HG03097 (cell line): ENCODE measurements at regions not wholly inside any gene's neighbourhood (a gene's known extent, or its start where the extent isn't known, plus 50 kb on each side); places are given as distances from the start of the nearest gene placed in this dataset.

Experiments used
- ATAC-seq: cut with Tn5 transposase; IDR thresholded peaks from one replicate; pipeline ENCODE4 v1.9.1; 2021; ENCODE audit not compliant: unreplicated experiment, low FRiP score

- no peak for ATAC-seq
Measured at GRCh38 chr7:16027396-16027795, 340.9 kb upstream of the MEOX2 start.

DNA sequence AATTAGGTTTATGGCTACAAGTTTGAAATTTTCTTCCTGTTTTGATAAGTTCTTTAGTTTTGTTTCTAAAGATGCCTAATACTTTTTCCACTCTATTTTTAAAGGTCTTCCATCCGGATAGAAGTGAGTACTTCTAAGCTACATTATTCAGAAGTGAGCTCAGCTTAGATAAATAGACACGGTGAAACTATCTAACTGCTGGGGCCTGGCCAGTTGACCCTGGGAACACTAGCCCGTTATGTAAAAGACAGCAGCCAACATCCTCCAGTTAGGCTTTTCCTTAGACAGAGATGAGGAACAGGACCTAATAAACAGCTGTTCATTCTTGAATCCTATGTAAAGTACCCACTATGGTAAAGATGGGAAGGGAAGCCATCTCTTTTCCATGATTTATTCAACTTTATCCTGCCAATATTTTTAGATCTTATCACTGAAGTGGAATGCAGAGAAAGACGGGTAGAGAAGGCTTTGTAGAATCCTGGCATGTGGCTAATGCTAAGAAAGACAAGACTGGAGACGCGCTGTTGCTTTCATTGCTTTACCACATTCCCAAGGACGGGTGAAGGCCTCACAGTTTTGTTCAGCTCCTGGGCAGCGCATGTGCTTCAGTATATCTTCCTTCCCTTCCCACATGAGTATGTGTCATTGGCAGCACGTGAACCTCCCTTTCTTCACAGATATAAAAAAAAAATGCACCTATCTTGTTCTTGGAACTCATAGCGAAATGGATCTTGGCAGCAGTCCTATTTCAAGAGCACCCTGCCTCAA lies 340.0 kb upstream of the MEOX2 start:
- no peak for ATAC-seq

DNA sequence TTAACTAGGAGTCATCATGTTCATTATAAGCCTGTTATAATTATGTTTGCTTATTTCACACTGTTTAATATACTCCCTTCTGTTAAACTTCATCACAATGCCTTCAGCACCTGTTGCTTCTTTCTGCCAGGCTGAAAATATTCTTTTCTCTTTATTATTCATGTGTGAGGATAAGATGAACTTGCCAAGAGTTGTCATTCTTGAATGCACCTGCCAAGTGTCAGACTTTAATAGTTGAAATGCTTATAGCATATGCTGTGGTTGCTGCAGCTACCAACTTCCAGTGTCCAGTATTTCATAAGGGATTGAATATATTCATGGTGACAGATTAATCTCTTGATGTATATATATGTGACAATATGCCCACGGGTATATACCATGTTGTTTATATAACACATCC lies 339.2 kb upstream of the MEOX2 start:
- no peak for ATAC-seq

- no peak for ATAC-seq
Measured at GRCh38 chr7:16023503-16023902, 337.0 kb upstream of the MEOX2 start.

- ATAC-seq: no peak
Measured at GRCh38 chr7:16023046-16023445, 336.6 kb upstream of the MEOX2 start.

DNA sequence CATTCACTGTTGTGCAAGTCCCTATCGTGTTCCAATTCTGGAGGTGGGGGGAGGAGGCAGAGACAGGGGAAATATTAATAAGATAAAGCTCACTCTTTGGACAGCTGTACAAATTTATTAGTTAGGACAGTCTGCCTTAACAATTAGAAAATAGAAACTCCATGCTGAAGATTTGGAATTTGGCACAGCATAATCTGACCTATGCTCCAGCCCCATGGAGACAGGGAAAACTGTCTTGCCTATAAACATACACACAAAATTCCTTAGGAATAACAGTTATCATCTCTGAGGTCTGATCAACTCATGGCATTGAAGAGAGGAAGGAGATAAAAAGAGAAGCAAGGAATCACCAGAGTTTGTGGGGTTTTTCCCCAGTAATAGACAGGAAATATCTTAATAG lies 335.4 kb upstream of the MEOX2 start:
- ATAC-seq: no peak

GRCh38 chr7:16015981-16016380 lies 329.5 kb upstream of the MEOX2 start:
- ATAC-seq: no peak

- no peak for ATAC-seq
Measured at GRCh38 chr7:16014031-16014430, 327.5 kb upstream of the MEOX2 start.

- no peak for ATAC-seq
Measured at GRCh38 chr7:16007911-16008310, 321.4 kb upstream of the MEOX2 start.

DNA sequence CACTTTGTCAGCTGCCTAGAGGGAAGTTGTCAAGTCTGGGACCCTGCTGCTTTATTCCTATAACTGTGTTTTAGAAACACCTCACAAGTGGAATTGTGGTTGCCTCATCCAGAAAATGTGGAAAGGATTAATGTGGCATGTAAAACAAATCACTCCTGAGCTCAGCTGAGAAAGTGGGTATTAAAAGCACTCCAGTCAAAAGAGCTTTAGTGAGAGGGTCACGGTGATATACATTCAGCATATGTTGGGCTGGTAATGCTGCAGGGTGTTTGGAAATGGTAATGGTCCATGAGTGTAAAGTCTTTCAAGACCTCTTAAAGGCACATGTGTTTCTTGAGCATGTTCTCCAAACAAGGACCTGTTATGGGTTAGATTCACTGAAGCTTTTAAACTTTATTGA lies 318.2 kb upstream of the MEOX2 start:
- no peak for ATAC-seq

- ATAC-seq: no peak
Measured at GRCh38 chr7:16001477-16001876, 315.0 kb upstream of the MEOX2 start.

- ATAC-seq: no peak
Measured at GRCh38 chr7:15998617-15999016, 312.1 kb upstream of the MEOX2 start.

DNA sequence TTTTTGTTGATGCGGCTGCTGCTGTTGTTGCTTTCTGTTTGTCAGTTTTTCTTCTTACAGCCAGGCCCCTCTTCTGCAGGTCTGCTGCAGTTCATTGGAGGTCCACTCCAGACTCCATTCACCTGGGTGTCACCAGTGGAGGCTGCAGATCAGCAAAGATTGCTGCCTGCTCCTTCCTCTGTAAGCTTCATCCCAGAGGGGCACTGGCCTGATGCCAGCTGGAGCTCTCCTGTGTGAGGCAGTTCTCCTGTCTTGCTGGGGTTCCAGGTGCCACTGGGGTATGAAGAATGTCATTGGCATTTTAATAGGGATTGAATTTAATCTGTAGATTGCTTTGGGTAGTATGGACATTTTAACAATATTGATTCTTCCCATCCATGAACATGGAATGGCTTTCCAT lies 308.5 kb upstream of the MEOX2 start:
- ATAC-seq: no peak

DNA sequence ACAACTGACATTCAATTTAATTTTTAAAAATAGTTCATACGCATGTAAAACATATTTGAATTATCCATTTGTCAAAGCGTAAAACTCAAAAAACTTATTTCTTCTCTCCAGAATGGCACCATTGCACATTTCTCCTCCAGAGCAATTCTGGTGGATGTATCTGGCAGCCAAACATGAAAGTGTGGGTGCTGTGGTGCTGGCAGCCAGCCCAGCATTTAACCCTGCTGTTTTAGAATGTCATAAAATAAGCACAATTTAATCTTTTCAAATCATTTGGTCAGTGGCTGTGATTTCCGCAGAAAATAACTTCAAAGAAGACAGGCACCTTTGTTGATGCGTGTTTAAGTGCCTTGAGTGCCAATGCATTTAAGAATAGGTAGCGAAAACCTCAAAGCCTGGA lies 302.7 kb upstream of the MEOX2 start:
- ATAC-seq: no peak

DNA sequence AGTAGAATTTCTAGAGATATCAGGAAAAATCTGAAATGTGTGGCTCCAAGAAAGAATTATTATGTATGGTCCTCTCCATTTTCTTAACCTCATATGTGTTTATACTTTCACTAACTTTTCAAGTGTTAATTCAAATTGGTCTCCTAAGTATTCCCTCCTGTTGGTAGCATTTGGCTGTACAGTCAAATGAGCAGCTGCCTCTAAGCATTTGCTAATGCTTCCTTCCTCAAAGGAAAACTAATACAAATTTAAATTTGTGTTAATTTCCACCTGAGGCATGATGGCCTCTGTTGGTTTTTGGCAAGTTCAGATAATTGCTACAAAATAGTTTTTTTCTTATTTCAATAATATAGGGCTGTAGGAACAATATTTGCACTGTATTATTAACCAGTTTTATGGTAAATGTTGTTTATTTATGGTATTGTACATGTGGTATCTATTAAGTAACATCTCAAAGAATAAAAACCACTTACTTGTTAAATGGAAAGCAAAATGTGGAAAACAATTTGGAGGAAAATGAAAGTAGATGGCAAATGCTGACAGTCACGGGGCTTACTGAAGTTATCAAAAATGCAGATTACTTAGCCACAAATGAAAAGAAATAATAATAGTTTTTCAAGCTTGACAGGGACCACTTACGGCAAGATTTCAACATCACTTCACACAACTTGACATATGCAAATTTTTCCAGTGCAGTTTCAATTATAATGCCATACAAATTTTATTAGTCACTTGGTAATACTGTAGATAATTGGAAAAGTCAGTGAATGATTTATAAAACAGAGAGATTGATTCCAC lies 299.3 kb upstream of the MEOX2 start:
- ATAC-seq: no peak

- ATAC-seq: no peak
Measured at GRCh38 chr7:15977663-15978062, 291.2 kb upstream of the MEOX2 start.

GRCh38 chr7:15972862-15973275 lies 286.4 kb upstream of the MEOX2 start:
- ATAC-seq: no peak

- ATAC-seq: no peak
Measured at GRCh38 chr7:15967551-15967950, 281.1 kb upstream of the MEOX2 start.

- ATAC-seq: no peak
Measured at GRCh38 chr7:15967121-15967520, 280.6 kb upstream of the MEOX2 start.

DNA sequence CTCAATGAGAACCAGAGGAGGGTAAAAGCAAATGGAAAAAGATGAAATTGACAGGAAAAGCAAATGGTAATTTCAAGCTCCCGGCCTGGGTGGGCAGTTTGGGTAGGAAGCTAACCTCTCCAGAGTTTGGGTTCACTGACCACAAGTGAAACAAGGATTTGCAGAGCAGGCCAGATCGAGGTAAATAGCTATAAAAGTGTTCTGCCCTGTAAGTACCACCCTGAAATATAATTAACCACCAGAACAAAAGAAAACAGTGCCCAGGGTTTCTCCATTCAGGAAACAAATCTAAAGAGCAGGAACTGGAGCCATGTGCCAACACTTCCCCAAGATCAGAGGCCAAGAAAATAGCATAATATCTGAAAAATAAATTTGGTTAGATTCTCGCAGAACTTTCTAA lies 276.7 kb upstream of the MEOX2 start:
- no peak for ATAC-seq

- ATAC-seq: no peak
Measured at GRCh38 chr7:15954671-15955354, 268.3 kb upstream of the MEOX2 start.

DNA sequence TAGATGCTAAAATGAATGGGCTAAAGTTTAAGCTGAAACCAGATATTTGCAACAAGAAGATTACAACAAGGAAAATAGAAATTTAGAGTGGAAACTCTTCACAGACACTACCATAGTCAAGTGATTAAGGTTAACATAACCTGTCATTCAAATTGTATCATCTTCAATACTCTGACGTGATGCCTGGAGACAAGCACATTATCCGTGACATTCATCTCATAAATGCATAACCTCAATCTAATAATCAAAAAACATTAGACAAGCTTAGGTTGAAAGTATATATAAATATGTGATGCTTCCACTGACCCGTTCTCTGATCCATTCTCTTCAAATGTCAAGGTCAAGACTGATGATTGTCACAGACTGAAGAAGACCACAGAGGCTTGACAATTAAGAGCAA lies 263.8 kb upstream of the MEOX2 start:
- no peak for ATAC-seq
